ENCODE measurements at regions not wholly inside any gene's neighbourhood (a gene's known extent, or its start where the extent isn't known, plus 50 kb on each side); places are given as distances from the start of the nearest gene placed in this dataset.
"Not testable (repeated sequence)": the region's sequence is repeated elsewhere in the genome, so short reads cannot be mapped to it uniquely, and the experiment has no call there.

DNA sequence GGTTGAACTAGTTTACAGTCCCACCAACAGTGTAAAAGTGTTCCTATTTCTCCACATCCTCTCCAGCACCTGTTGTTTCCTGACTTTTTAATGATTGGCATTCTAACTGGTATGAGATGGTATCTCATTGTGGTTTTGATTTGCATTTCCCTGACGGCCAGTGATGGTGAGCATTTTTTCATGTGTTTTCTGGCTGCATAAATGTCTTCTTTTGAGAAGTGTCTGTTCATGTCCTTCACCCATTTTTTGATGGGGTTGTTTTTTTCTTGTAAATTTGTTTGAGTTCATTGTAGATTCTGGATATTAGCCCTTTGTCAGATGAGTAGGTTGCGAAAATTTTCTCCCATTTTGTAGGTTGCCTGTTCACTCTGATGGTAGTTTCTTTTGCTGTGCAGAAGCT, 153.1 kb downstream of the GOLGA6L4 start:
- H2BK5ac ChIP-seq (ENCODE audit: low read depth, low read length, poor library complexity, severe bottlenecking); H3K14ac ChIP-seq (replicated peaks; ENCODE audit: low read depth, low read length); H2AFZ ChIP-seq (replicated peaks; ENCODE audit: low read length, poor library complexity); H3K9me1 ChIP-seq (ENCODE audit: insufficient read depth, low read length); H3K27ac ChIP-seq (ENCODE audit: insufficient read depth, low read length); POLR2A ChIA-PET (ENCODE audit: unreplicated experiment); H3K4me1 ChIP-seq (ENCODE audit: control insufficient read depth, insufficient read depth, low read length); H3K79me1 ChIP-seq (ENCODE audit: low read depth in 1 of 2, low read length in 2 of 2); H3K9ac ChIP-seq (ENCODE audit: low read depth, low read length); dilution Hi-C loops (cut with HindIII; ENCODE audit: low sequenced_read_pairs, unreplicated experiment); H4K5ac ChIP-seq (ENCODE audit: low read depth, low read length); BruUV-seq (replicated peaks); H3K18ac ChIP-seq (ENCODE audit: low read depth, low read length); H3K36me3 ChIP-seq (ENCODE audit: control insufficient read depth, insufficient read depth, low read length); H3K9me3 ChIP-seq (ENCODE audit: control insufficient read depth, insufficient read depth, low read length); H3K4me2 ChIP-seq (ENCODE audit: low read depth, low read length); H3K56ac ChIP-seq (ENCODE audit: extremely low read depth, insufficient read depth, low read length); H3K23ac ChIP-seq (ENCODE audit: low read depth, low read length); H2AK9ac ChIP-seq (replicated peaks; ENCODE audit: low read depth, low read length, poor library complexity); H4K8ac ChIP-seq (ENCODE audit: low read depth in 2 of 2, low read length in 2 of 2); CTCF ChIA-PET; H4K20me1 ChIP-seq (ENCODE audit: insufficient read depth, low read length); H2AK5ac ChIP-seq (ENCODE audit: low read depth, low read length); H2BK20ac ChIP-seq (ENCODE audit: low read depth, low read length); DNase-seq; H4K91ac ChIP-seq (ENCODE audit: insufficient read depth, low read depth, low read length); H3K4me3 ChIP-seq (ENCODE audit: insufficient read depth, low read depth, low read length); intact Hi-C loops (cut with micrococcal nuclease); in situ Hi-C loops (cut with MboI; ENCODE audit: low sequenced_read_pairs); H3K4ac ChIP-seq (ENCODE audit: low read depth, low read length); H2BK120ac ChIP-seq (ENCODE audit: low read depth, low read length); ATAC-seq (ENCODE audit: low read depth); H2BK15ac ChIP-seq (ENCODE audit: low read depth, low read length); H3K27me3 ChIP-seq (ENCODE audit: control insufficient read depth, insufficient read depth, low read length): not testable (repeated sequence)
- WGBS, 2 experiments (ENCODE audit: extremely low coverage in 2 of 2, insufficient read length in 1 of 2): no CpG with 5 or more reads among the region's 2 CpGs

DNA sequence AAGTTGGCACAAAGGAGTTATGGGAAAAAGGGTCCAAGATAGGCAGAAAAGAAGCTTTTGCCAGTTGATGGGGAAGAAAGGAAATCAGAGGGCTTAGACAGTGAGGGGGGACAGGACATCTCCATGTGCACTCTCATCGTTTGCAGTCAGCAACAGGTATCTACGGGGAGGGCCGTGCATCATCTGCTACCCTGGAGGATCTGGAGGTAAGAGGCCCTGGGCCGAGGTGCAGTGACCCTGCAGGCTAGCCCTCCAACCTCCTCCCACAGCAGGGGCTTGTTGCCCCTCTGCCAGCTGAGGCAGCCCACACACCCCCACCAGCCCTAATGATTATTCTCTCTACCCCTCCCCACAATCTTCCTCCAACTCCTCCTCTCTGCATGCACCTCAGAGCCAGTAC, 154.8 kb downstream of the GOLGA6L4 start:
- H3K9ac ChIP-seq (ENCODE audit: low read depth, low read length); H3K4me3 ChIP-seq (ENCODE audit: insufficient read depth, low read depth, low read length); H3K18ac ChIP-seq (ENCODE audit: low read depth, low read length); H3K14ac ChIP-seq (replicated peaks; ENCODE audit: low read depth, low read length); in situ Hi-C loops (cut with MboI; ENCODE audit: low sequenced_read_pairs); H2BK120ac ChIP-seq (ENCODE audit: low read depth, low read length); H3K9me3 ChIP-seq (ENCODE audit: control insufficient read depth, insufficient read depth, low read length); H2AFZ ChIP-seq (replicated peaks; ENCODE audit: low read length, poor library complexity); H3K27ac ChIP-seq (ENCODE audit: insufficient read depth, low read length); H3K23ac ChIP-seq (ENCODE audit: low read depth, low read length); H3K36me3 ChIP-seq (ENCODE audit: control insufficient read depth, insufficient read depth, low read length); CTCF ChIA-PET; intact Hi-C loops (cut with micrococcal nuclease); dilution Hi-C loops (cut with HindIII; ENCODE audit: low sequenced_read_pairs, unreplicated experiment); H4K91ac ChIP-seq (ENCODE audit: insufficient read depth, low read depth, low read length); H2AK9ac ChIP-seq (replicated peaks; ENCODE audit: low read depth, low read length, poor library complexity); H3K4ac ChIP-seq (ENCODE audit: low read depth, low read length); H4K8ac ChIP-seq (ENCODE audit: low read depth in 2 of 2, low read length in 2 of 2); H3K4me1 ChIP-seq (ENCODE audit: control insufficient read depth, insufficient read depth, low read length); H3K4me2 ChIP-seq (ENCODE audit: low read depth, low read length); H2BK15ac ChIP-seq (ENCODE audit: low read depth, low read length); BruUV-seq (replicated peaks); H2AK5ac ChIP-seq (ENCODE audit: low read depth, low read length); H2BK20ac ChIP-seq (ENCODE audit: low read depth, low read length); H4K5ac ChIP-seq (ENCODE audit: low read depth, low read length); H3K27me3 ChIP-seq (ENCODE audit: control insufficient read depth, insufficient read depth, low read length); H3K9me1 ChIP-seq (ENCODE audit: insufficient read depth, low read length); H3K79me1 ChIP-seq (ENCODE audit: low read depth in 1 of 2, low read length in 2 of 2); DNase-seq; H3K56ac ChIP-seq (ENCODE audit: extremely low read depth, insufficient read depth, low read length); ATAC-seq (ENCODE audit: low read depth); H2BK5ac ChIP-seq (ENCODE audit: low read depth, low read length, poor library complexity, severe bottlenecking); H4K20me1 ChIP-seq (ENCODE audit: insufficient read depth, low read length); POLR2A ChIA-PET (ENCODE audit: unreplicated experiment): not testable (repeated sequence)
- no CpG with 5 or more reads among the region's 4 CpGs for WGBS, 2 experiments (ENCODE audit: extremely low coverage in 2 of 2, insufficient read length in 1 of 2)

Data from IMR-90 (cell line).